ENCODE measurements at regions not wholly inside any gene's neighbourhood (a gene's known extent, or its start where the extent isn't known, plus 50 kb on each side); places are given as distances from the start of the nearest gene placed in this dataset.

GRCh38 chr2:199606193-199606780, 148.5 kb upstream of the SATB2 start:
- no peak for TF ChIP-seq POLR2AphosphoS5 (IDR thresholded peaks at IDR 0.05)
- no peak for TF ChIP-seq POLR2A (IDR thresholded peaks at IDR 0.05)

Data from stomach (tissue), 4 donors.